ENCODE measurements at regions not wholly inside any gene's neighbourhood (a gene's known extent, or its start where the extent isn't known, plus 50 kb on each side); places are given as distances from the start of the nearest gene placed in this dataset.
"Not testable (repeated sequence)": the region's sequence is repeated elsewhere in the genome, so short reads cannot be mapped to it uniquely, and the experiment has no call there.

DNA sequence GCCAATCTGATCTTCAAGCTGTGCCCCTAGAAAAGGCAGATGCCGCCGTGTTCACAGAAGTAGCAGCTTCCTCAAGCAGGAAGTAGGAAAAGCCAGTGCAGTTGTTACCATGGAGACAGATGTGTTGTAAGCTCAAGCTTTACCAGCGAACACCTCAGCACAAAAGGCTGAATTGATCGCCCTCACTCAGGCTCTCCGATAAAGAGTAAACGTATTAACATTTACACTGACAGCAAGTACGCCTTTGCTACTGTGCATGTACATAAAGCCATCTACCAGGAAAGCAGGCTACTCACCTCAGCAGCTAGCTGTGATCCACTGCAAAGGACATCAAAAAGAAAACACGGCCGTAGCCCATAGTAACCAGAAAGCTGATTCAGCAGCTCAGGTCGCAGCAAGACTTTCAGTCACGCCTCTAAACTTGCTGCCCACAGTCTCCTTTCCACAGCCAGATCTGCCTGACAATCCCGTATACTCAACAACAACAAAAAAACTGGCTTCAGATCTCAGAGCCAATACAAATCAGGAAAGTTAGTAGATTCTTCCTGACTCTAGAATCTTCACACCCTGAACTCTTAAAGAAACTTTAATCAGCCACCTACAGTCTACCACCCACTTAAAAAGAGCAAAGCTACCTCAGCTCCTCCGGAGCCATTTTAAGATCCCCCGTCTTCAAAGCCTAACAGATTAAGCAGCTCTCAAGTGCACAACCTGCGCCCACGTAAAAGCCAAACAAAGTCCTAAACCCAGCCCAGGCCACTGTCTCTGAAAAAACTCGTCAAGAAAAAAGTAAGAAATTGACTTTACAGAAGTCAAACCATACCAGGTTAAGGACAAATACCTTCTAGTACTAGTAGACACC is 160.0 kb downstream of the DEFB131A start:
- DNase-seq (ENCODE audit: low read depth) = not testable (repeated sequence)

DNA sequence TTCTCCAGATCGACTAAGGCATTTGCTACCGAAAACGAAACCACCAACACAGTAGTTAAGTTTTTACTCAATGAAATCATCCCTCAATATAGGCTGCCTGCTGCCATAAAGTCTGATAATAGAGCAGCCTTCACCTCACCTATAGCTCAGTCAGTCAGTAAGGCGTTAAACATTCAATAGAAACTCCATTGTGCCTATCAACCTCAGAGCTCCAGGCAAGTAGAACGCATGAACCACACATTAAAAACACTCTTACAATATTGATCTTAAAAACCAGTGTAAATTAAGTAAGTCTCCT is 160.6 kb downstream of the DEFB131A start:
- not testable (repeated sequence) for DNase-seq (ENCODE audit: low read depth)

DNA sequence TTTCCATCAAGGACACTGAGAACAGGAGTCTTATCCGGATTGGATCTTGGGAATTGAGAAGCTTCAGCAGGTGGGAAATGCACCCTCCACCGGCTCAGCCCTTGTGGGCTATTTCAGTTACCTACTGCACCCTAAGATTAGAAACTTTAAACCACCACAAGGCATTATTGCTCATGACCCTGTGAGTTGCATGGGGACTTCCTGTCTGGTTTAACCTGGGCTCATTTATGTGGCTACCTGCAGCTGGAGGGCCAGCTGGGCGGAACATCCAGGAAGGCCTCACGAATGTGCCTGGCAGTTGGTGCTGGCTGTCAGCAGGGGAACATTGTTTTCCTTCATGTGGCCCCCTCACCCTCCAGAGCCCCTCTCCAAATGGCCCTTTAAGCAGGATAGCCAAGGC is 164.1 kb downstream of the DEFB131A start:
- no peak for DNase-seq (ENCODE audit: low read depth)

DNA sequence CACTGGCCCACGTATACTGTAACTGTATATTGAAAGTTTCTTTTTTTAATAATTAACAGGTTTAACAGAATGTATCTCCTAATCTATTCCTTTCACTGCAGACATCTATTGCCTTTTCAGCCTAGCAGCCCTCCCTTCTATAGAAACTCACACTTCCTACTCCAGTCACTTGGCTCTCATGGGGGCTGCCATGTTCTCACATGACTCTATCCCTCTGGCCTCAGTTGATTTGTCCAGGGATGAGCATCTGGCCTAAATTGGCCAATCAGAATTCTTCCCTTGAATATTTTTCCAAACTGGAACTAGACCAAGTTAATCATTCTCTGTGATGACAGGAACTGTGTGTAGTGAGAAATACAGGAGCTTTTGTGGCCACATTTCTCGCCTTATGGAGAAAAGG is 166.1 kb downstream of the DEFB131A start:
- not testable (repeated sequence) for DNase-seq (ENCODE audit: low read depth)

DNA sequence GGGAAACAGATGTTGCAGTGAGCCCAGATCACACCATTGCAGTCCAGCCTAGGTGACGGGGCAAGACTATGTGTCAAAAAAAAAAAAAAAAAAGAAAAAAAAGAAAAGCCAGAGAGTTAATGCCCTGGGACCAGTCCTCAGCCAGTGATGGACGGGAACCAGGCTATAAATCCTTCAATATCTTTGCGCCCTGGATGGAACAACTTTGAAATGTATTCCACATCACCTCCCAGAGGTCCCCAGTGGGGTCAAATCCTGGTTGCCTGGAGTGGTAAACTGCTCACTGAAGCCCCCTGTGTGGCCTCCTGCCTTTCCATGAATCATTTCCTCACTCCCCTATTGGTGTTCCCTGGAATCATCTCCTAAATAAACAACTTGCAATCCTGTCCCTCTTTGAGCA is 166.9 kb downstream of the DEFB131A start:
- DNase-seq (ENCODE audit: low read depth) = no peak

DNA sequence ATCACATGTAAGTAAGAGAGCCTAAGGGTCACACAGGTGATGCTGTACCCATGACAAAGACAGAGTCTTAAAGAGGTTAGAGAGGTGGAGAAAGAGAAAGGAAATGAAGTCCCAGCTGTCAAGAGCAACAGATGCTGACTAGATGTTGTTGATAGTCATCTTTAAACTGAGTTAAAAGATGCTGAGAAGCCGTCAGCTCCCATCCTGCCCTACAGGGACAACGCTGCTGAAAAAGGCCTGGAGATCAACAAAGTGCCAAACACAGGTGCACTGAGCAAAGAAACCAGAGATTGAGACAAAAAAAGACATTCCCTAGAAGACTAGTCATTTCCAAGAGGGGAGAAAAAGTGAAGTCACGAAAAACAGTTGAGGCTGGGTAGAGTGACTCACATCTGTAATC is 145.0 kb upstream of the DRD5 start:
- DNase-seq (ENCODE audit: low read depth) = not testable (repeated sequence)

DNA sequence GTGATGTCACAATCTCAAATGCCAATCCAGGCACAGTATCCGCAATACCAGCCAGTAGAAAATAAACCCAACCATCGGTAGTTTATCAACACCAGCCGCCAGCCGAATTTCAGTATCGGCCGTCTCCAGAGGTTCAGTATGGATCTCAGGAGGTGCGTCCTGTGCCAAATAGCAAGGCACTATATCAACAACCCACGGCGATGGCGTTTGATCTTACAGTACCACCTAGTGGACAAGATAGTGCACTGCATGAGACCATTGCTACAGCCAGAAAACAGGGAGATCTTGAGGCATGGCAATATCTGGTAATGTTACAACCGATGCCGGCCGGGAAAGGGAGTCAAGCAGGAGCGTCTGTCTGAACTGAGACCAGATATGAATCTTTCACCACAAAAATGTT is 121.8 kb upstream of the DRD5 start:
- peak; percentile 0 for DNase-seq (ENCODE audit: low read depth)

DNA sequence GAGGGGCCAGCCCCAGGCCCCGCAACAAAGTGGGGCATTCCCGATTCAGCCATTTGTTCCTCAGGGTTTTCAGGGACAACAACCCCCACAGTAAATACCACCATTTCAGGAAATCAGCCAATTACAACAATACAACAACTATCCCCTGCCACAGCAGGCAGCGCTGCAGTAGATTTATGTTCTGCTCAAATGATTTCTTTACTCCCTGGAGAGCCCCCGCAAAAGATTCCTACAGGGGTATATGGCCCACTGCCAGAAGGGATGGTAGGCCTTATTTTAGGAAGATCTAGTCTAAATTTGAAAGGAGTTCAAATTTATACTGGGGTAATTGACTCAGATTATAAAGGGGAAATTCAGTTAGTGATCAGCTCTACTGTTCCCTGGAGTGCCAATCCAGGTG is 120.5 kb upstream of the DRD5 start:
- DNase-seq (ENCODE audit: low read depth) = not testable (repeated sequence)

DNA sequence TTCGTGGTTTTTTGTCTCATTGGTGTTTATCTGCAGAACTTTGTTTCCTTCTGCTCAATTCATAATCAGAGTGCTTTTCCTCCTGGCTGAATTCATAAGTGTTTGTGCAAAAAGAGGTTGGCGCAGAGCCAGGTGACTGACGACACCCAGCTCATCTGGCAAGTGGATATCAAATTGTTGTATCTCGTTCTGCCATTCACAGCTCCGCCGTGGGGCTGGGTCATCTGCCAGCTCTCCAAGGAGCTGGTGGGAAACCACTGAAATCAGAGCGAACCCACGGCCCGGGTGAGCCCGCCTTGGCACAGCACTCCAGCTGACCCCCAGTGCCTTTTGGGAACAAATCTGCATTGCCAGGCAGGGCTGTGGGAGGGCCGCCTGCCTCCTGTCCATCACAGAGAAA is 110.7 kb upstream of the DRD5 start:
- not testable (repeated sequence) for DNase-seq (ENCODE audit: low read depth)

DNA sequence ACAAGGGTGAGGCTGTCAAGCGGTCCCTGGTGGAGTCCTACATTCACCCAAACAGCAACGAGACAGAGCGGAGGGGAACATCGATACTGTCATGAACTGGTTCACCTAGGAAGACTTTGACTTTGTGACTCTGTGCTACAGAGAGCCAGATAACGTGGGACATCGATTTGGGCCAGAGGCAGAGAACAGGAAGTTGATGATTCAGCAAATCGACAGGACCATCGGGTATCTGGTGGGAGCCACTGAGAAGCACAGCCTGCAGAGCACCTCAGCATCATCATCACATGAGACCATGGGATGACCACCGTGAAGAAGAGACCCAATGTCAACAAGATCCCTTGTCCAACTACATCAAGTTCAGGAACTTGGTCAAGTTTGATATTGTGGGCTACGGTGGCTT is 104.1 kb upstream of the DRD5 start:
- DNase-seq (ENCODE audit: low read depth) = not testable (repeated sequence)

DNA sequence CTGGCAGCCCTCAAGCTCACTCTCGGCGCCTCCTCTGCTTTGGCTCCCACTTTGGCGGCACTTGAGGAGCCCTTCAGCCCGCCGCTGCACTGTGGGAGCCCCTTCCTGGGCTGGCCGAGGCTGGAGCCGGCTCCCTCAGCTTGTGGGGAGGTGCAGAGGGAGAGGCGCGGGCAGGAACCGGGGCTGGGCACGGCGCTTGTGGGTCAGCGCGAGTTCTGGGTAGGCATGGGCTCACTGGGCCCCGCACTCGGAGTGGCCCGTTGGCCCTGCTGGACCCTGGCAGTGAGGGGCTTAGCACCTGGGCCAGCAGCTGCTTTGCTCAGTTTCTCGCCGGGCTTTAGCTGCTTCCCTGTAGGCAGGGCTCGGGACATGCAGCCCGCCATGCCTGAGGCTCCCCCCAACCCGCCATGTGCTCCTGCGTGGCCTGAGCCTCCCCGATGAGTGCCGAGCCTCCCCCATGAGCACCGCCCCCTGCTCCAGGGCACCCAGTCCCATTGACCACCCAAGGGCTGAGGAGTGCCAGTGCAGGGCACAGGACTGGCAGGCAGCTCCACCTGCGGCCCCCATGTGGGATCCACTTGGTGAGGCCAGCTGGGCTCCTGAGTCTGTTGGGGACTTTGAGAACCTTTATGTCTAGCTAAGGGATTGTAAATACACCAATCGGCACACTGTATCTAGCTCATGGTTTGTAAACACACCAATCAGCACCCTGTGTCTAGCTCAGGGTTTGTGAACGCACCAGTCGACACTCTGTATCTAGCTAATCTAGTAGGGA is 101.5 kb upstream of the DRD5 start:
- DNase-seq (ENCODE audit: low read depth) = no peak

DNA sequence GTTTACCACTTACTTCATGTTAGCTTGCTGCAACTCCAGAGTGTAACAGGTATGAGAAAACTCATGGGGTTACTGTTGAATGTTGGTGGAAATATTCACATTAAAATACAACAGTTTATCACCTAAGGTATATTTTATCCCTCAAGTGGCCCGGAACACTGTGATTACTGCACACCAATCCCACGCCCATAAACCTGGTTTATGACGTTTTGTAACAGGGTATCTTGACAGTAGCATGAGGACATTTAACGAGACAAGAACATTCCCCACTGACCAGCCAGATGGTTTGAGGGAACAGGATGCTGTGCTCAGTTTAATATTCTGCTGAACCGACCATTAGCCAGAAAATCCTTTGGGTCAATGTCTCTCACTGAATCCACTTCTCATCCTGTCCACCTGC is 98.3 kb upstream of the DRD5 start:
- not testable (repeated sequence) for DNase-seq (ENCODE audit: low read depth)

DNA sequence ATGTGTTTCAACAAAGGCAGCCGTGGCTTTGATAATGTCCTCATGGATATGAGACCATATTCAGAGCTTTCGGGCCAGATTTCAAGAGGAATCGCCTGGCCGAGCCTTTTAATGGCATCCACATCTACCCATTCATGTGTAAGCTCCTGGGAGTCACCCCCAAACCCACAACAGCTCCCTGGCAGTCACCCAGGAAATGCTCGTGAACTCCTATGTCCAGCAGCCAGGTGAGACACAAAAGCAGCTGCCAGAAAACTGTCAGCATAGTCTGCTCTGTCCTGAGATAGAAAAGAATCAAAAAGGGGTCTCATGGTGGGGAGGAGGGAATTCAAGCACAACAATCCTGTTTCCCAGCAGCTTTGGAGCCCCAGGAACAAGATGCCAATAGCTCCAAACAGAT is 96.4 kb upstream of the DRD5 start:
- DNase-seq (ENCODE audit: low read depth) = not testable (repeated sequence)

DNA sequence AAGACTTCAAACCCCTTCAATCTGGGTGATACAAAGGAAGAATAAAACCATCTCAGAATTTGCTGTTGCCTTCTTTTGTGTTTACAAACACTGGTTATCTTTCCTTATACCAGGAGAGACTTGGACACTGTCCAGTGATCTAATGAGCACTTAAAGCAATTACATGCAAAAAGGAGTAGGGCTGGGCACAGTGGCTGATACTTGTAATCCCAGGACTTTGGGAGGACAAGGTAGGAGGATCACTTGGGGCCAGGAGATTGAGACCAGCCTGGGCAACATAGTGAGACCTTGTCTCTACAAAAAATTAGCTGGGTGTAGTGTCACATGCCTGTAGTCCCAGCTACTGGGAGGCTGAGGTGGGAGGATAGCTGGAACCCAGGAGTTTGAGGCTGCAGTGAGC is 95.7 kb upstream of the DRD5 start:
- DNase-seq (ENCODE audit: low read depth) = no peak

DNA sequence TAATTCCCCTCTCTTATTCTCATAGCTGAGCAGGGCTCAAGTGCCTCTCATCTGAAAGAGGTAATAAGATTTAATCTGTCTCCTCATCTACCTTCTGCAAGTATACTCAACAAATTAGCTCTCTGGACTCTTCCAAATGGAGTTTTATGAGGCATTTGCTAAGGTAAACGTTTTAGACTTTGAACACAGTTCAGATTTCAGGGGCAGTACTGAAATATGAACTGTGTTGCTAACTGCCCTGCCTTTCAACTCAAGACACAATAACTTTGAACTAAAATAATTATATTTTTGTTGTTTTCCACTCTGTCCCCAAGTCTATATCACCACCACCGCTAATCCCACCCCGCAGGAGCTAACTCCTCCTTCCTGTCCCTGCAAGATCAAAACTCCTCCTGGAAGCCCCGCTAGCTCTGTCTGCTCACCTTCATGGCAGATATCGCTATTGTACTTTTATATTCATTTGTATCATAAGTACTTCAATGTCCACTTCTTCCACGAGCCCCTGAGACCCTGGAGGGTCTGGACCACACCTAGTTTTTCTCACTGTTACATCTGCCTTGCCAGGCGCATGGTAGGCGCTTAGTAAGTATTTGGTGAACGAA is 90.7 kb upstream of the DRD5 start:
- not testable (repeated sequence) for DNase-seq (ENCODE audit: low read depth)

DNA sequence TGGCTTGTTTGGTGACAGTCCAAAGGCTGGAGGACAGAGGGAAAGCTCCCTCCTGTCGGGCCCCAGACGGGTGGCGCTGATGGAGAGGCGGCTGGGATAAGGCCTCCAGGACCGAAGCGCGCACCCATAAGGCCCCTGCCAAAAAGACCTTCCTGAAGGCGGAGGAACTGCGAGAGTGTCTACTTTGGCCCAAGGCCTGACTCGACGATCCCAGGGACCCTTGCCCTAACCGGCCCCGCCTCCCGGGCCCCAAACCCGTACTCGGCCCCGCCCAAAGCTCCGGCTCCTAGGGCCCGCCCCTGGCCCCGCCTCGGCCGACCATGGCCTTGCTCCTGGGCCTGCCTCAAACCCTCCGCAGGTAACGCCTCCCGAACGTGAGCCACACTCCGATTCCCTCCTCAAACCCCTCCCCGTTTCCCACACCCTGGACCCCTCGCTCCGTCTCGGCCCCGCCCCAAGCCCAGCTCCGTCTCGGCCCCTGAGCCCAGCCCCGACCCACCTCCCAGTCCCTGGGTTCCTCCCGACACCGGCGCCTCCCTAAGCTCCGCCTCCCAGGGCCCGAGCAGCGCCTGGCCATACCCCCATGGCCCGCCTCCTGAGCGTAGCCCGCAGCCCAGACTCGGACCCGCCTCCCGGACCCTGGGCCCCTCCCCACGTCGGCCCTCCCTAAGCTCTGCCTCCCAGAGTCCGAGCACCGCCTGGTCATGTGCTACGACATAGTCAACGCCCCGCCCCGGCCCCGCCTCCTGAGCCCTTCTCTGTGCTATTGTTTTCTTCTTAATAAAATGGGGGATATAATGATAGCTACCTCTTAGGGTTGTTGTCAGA is 90.0 kb upstream of the DRD5 start:
- peak; percentile 35 for DNase-seq (ENCODE audit: low read depth)

DNA sequence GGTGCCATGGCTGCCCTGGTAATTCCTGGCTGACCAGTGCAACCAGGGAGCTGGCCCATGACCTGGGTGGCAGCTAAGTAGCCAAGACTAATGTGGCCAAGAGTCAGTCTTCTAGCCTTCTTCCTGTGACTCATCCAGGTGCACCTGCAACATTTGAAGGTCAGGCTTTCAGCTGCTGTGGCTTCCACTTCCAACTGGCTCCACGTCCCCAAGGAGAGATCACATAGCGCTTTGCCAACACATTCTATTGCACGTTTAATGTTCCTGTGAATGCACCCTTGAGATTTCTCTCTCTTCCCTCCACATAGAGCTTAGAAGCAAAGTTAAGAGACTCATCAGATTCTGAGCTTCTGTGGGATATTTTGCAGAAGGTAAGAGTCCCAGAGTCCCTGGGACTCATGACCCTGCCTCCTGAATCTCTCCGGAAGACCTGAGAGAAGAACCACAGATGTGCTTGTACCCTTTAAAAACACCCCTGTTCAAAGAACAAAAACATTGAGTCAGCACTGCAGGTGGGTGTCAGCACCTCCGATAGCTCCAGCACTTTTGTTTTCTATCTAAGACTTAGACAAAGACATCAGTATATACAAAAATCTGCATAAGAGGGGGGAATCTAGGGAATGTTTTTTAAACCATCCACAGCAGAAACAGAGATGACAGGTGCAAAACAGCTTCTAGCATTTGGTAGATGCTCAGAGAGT is 88.5 kb upstream of the DRD5 start:
- not testable (repeated sequence) for DNase-seq (ENCODE audit: low read depth)

DNA sequence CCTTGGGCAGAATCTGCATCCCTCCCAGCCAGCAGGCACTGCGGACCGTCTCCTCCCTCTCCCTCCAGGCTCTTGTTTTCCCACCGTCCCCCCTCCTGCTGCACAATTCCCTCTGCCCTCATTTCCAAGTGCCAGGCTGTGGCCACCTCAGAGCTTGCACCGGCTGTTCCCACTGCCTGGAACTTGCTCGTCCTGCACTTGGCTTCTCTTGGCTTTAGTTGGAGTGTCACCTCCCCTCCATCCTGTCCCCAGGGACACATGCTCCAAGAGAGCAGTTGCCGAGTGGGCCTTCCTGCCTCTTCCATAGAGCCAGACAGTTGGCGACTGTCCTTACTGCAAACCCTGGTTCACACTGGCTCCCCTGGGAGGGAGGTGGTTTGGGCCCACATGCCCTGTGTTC is 87.0 kb upstream of the DRD5 start:
- not testable (repeated sequence) for DNase-seq (ENCODE audit: low read depth)

DNA sequence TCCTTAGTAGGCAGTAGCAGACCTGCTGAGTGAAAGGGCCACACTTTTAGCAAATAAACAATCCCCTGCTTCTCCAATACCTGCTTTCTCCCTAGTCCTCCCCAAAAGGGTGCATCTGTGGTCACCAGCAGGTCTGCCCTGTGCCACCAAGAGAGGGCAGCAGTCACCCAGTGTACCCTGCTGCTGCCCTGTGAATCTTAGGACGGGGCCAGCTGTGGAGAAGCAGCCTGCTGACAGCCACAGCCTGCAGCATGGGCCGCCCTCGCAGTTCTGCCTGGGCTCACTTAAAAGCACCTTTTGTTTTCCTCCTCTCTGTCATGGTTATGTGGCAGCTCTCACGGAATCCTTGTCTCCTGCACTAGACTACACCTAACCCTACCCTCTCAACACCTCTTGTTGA is 85.4 kb upstream of the DRD5 start:
- not testable (repeated sequence) for DNase-seq (ENCODE audit: low read depth)

DNA sequence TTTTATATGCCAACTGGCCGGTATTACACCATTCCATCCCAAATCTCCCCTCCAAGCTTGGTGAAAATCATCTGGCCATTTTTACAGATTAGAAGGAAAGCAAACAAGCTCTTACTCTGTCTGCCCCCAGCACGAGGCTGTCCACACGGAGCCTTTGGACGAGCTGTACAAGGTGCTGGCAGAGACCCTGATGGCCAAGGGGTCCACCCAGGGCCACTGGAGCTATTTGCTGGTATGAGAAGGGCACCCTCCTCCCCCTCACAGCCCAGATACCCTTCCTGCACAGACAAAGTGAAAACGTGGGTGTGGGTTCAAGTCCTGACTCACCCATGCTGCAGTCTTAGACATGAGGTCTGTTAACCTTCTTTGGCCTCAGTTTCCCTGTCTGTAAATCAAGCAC is 84.9 kb upstream of the DRD5 start:
- DNase-seq (ENCODE audit: low read depth) = not testable (repeated sequence)

DNA sequence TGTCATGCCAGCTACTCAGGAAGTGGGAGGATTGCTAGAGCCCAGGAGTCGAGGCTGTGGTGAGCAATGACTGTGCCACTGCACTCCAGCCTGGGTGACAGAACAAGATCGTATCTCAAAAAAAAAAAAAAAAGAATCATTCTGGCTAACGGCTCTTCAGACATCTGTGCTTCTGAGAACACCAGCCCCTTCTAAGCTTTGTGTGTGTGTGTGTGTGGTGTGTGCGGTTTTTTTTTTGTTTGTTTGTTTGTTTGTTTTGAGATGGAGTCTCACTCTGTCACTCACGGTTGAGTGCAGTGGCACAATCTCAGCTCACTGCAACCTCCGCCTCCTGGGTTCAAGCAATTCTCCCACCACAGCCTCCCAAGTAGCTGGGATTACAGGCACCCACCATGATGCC is 79.4 kb upstream of the DRD5 start:
- not testable (repeated sequence) for DNase-seq (ENCODE audit: low read depth)

DNA sequence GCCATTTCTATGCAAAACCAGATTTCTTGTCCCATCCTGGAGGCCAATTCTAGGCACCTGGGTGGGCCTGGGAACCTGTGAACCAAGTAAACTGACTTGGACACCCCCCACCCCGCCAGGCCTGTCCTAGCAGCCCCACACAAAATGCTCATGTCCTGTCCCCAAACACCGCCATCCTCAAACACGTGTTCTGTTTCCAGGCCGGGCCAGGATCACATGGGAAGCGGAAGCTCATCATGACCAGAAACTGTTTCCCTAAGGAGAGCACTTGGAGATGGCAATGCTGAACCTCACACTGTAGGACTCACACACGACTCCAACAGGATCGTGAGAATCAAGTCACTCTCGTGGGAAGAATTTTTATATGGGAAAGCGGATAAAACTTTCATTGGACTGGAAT is 78.7 kb upstream of the DRD5 start:
- DNase-seq (ENCODE audit: low read depth) = not testable (repeated sequence)

All from ELR (cell line).